ENCODE measurements at regions not wholly inside any gene's neighbourhood (a gene's known extent, or its start where the extent isn't known, plus 50 kb on each side); places are given as distances from the start of the nearest gene placed in this dataset.

DNA sequence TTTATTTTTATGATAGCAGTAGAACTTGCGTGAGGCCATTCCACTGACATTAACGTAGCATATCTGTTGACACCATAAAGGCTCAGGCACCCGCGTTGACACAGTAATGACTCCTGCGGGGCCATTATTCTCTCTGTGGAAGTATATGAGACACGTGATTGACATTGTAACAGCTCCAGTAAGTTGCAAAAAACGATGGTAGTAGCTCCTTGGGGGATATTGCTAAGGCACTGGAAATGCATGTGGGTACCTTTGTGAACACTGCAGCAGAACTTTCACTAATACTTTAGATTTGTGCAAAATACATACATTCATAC lies 918.8 kb upstream of the CDH8 start:
- Histone ChIP-seq H3K27me3 (ENCODE audit: control insufficient read depth, low read length) (no peaks in the 10 kb centered on the region), H3K79me2 (ENCODE audit: control insufficient read depth, low read length) (no peaks in the 10 kb centered on the region), H3K4me1 (ENCODE audit: control insufficient read depth, low read length) (no peaks in the 10 kb centered on the region), H3F3A (ENCODE audit: control insufficient read depth, insufficient read depth) (no peaks in the 10 kb centered on the region), H3K9me3 (ENCODE audit: control insufficient read depth, insufficient read depth, low read length) (no peaks in the 10 kb centered on the region), H3K4me2 (ENCODE audit: low read length) (no peak overlapping the region), H4K20me1 (ENCODE audit: control insufficient read depth, insufficient read depth, low read depth, low read length) (no peaks in the 10 kb centered on the region), H3K9me2 (replicated peaks; ENCODE audit: control insufficient read depth, low read length) (no peaks in the 10 kb centered on the region), H3K4me3 (ENCODE audit: low read length) (no peak overlapping the region), H3K27ac (ENCODE audit: low read depth, low read length) (no peak overlapping the region), H3K36me3 (ENCODE audit: control insufficient read depth, low read length) (no peaks in the 10 kb centered on the region)
- no peak for TF ChIP-seq EZH2phosphoT487 (IDR thresholded peaks at IDR 0.05; ENCODE audit: borderline replicate concordance, low read length)
- TF ChIP-seq, protein P1, sequence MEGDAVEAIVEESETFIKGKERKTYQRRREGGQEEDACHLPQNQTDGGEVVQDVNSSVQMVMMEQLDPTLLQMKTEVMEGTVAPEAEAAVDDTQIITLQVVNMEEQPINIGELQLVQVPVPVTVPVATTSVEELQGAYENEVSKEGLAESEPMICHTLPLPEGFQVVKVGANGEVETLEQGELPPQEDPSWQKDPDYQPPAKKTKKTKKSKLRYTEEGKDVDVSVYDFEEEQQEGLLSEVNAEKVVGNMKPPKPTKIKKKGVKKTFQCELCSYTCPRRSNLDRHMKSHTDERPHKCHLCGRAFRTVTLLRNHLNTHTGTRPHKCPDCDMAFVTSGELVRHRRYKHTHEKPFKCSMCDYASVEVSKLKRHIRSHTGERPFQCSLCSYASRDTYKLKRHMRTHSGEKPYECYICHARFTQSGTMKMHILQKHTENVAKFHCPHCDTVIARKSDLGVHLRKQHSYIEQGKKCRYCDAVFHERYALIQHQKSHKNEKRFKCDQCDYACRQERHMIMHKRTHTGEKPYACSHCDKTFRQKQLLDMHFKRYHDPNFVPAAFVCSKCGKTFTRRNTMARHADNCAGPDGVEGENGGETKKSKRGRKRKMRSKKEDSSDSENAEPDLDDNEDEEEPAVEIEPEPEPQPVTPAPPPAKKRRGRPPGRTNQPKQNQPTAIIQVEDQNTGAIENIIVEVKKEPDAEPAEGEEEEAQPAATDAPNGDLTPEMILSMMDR (IDR thresholded peaks at IDR 0.05; ENCODE audit: low read depth, low read length, poor library complexity, severe bottlenecking): no peak

GRCh38 chr16:62954144-62955032 lies 918.1 kb upstream of the CDH8 start:
- H3K9me2 ChIP-seq (replicated peaks; ENCODE audit: control insufficient read depth, low read length): no peaks in the 10 kb centered on the region
- no peaks in the 10 kb centered on the region for H4K20me1 ChIP-seq (ENCODE audit: control insufficient read depth, insufficient read depth, low read depth, low read length)
- H3K4me3 ChIP-seq (ENCODE audit: low read length): no peak overlapping the region
- H3K9me3 ChIP-seq (ENCODE audit: control insufficient read depth, insufficient read depth, low read length): no peaks in the 10 kb centered on the region
- H3K4me1 ChIP-seq (ENCODE audit: control insufficient read depth, low read length): no peaks in the 10 kb centered on the region
- H3K36me3 ChIP-seq (ENCODE audit: control insufficient read depth, low read length): no peaks in the 10 kb centered on the region
- TF ChIP-seq EZH2phosphoT487 (IDR thresholded peaks at IDR 0.05; ENCODE audit: borderline replicate concordance, low read length): no peak
- H3K27ac ChIP-seq (ENCODE audit: low read depth, low read length): no peak overlapping the region
- no peaks in the 10 kb centered on the region for H3K79me2 ChIP-seq (ENCODE audit: control insufficient read depth, low read length)
- H3F3A ChIP-seq (ENCODE audit: control insufficient read depth, insufficient read depth): no peaks in the 10 kb centered on the region
- H3K4me2 ChIP-seq (ENCODE audit: low read length): no peak overlapping the region
- H3K27me3 ChIP-seq (ENCODE audit: control insufficient read depth, low read length): no peaks in the 10 kb centered on the region

GRCh38 chr16:62950351-62950750 lies 914.1 kb upstream of the CDH8 start:
- Histone ChIP-seq H3F3A (ENCODE audit: control insufficient read depth, insufficient read depth) (no peaks in the 10 kb centered on the region), H3K4me3 (ENCODE audit: low read length) (no peak overlapping the region), H3K9me3 (ENCODE audit: control insufficient read depth, insufficient read depth, low read length) (no peaks in the 10 kb centered on the region), H4K20me1 (ENCODE audit: control insufficient read depth, insufficient read depth, low read depth, low read length) (no peaks in the 10 kb centered on the region), H3K79me2 (ENCODE audit: control insufficient read depth, low read length) (no peaks in the 10 kb centered on the region), H3K36me3 (ENCODE audit: control insufficient read depth, low read length) (no peaks in the 10 kb centered on the region), H3K9me2 (replicated peaks; ENCODE audit: control insufficient read depth, low read length) (no peaks in the 10 kb centered on the region), H3K27ac (ENCODE audit: low read depth, low read length) (no peak overlapping the region), H3K27me3 (ENCODE audit: control insufficient read depth, low read length) (no peaks in the 10 kb centered on the region), H3K4me2 (ENCODE audit: low read length) (no peak overlapping the region), H3K4me1 (ENCODE audit: control insufficient read depth, low read length) (no peaks in the 10 kb centered on the region)
- no peak for TF ChIP-seq EZH2phosphoT487 (IDR thresholded peaks at IDR 0.05; ENCODE audit: borderline replicate concordance, low read length)
- TF ChIP-seq, protein P1 (IDR thresholded peaks at IDR 0.05; ENCODE audit: low read depth, low read length, poor library complexity, severe bottlenecking): no peak

DNA sequence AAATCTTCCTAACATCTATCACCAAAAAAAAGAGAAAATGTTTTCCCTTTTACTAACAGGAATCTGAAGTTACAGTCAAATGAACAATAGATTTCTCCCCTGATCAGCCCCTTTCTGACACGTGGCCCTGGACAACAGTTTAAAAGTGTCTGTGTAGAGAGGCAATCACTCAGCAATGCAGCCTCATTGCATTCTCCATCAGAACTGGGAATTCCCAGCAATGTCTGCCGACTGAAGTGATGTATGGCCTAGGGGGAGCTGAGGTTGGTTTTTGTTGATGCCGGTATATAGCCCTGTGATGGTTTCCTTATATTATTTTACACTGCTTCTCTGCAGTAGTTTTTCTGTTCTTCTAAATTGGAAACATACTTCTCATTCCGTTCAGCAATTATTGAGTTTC lies 904.3 kb upstream of the CDH8 start:
- Histone ChIP-seq H3K4me1 (ENCODE audit: control insufficient read depth, low read length) (no peaks in the 10 kb centered on the region), H3F3A (ENCODE audit: control insufficient read depth, insufficient read depth) (no peaks in the 10 kb centered on the region), H4K20me1 (ENCODE audit: control insufficient read depth, insufficient read depth, low read depth, low read length) (no peaks in the 10 kb centered on the region), H3K27ac (ENCODE audit: low read depth, low read length) (no peak overlapping the region), H3K4me2 (ENCODE audit: low read length) (no peak overlapping the region), H3K36me3 (ENCODE audit: control insufficient read depth, low read length) (no peaks in the 10 kb centered on the region), H3K4me3 (ENCODE audit: low read length) (no peak overlapping the region), H3K79me2 (ENCODE audit: control insufficient read depth, low read length) (no peaks in the 10 kb centered on the region), H3K9me3 (ENCODE audit: control insufficient read depth, insufficient read depth, low read length) (0 out of 2 replicates have a peak, but pooled peaks cover 3% of the 10 kb centered on the region), H3K27me3 (ENCODE audit: control insufficient read depth, low read length) (no peaks in the 10 kb centered on the region), H3K9me2 (replicated peaks; ENCODE audit: control insufficient read depth, low read length) (no peaks in the 10 kb centered on the region)
- TF ChIP-seq, protein P1 (IDR thresholded peaks at IDR 0.05; ENCODE audit: low read depth, low read length, poor library complexity, severe bottlenecking): no peak
- no peak for TF ChIP-seq EZH2phosphoT487 (IDR thresholded peaks at IDR 0.05; ENCODE audit: borderline replicate concordance, low read length)

Measured in DOHH2 (cell line).